Activated CD4-positive, alpha-beta T cell treated with anti-CD3 and anti-CD28 coated beads for 36 hours (primary cell): ENCODE measurements at regions not wholly inside any gene's neighbourhood (a gene's known extent, or its start where the extent isn't known, plus 50 kb on each side); places are given as distances from the start of the nearest gene placed in this dataset.

ENCODE experiments used
- ATAC-seq: fragments of 200-7000 bp; cut with Tn5 transposase; one replicate; pipeline ENCODE4 v1.10.0; 2021; ENCODE audit warnings: mild to moderate bottlenecking, moderate library complexity
- CTCF ChIA-PET: fragments of 350-600 bp; sonication (Branson Sonifier 250); formaldehyde crosslinking; loops from one replicate; lab custom pipeline; 2021; ENCODE audit warnings: antibody characterized with exemption; lab: Charles Lee
- POLR2A ChIA-PET: fragments of 350-600 bp; sonication (Branson Sonifier 250); formaldehyde crosslinking; loops from one replicate; lab custom pipeline; 2021; ENCODE audit warnings: antibody characterized with exemption, inconsistent platforms; lab: Charles Lee
- DNase-seq: peaks from one replicate; pipeline ENCODE4 v3.0.0-alpha.2; 2020
- H3K27ac Mint-ChIP-seq: one replicate; pipeline ENCODE4 v1.8.0; 2021; ENCODE audit warnings: mixed read lengths
- H3K27me3 Mint-ChIP-seq: one replicate; pipeline ENCODE4 v1.8.0; 2021; ENCODE audit warnings: mixed read lengths
- H3K36me3 Mint-ChIP-seq: one replicate; pipeline ENCODE4 v1.8.0; 2021; ENCODE audit warnings: low read depth, mixed read lengths
- H3K4me1 Mint-ChIP-seq: one replicate; pipeline ENCODE4 v1.8.0; 2021; ENCODE audit warnings: mixed read lengths
- H3K4me3 Mint-ChIP-seq: one replicate; pipeline ENCODE4 v1.8.0; 2021; ENCODE audit warnings: mild to moderate bottlenecking, moderate library complexity, mixed read lengths
- H3K9me3 Mint-ChIP-seq: one replicate; pipeline ENCODE4 v1.8.0; 2021; ENCODE audit warnings: low read depth, mixed read lengths
- intact Hi-C, 2 experiments: fragments of 100-400 bp; cut with DNase I in 1 of 2; cut with micrococcal nuclease in 1 of 2; formaldehyde crosslinking; loops; one replicate each; pipeline versions ENCODE4 v1.14.2 to v1.15.1; 2022 to 2024; cut with DNase I, micrococcal nuclease

DNA sequence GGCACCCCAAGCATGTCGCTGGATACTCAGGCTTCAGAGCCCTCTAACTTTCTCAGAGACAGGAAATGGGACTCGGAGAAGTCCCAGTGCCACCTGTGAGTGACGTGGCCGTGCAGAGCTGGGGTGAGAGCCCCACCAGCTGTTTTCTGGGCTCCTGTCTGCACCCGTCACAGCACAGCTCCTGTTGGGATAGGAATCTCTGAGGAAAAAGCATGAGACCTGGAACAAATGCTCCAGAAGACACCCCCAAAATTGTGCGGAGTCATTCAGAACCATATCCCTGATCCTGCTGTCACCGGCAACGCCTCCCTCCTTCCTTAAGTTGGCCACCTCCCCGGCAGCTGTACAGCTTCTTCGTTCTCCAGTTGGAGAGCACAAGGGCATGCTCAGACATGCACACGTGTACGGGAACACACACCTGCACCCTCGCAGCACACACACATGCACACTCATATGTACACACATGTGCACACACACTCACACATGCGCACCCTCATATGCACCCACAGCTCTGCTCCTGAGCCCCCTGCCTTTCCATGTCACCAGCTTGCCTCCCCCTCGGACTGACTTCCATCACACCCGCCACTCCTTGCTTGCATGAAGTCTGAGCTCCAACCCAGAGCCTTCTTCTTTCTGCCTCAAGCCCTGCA, 1430.0 kb downstream of the BRD1 start:
- POLR2A ChIA-PET: no interaction called here
- ATAC-seq: no peak
- H3K4me1 Mint-ChIP-seq: no peaks in the 10 kb centered on the region
- no peak overlapping the region for H3K4me3 Mint-ChIP-seq
- H3K36me3 Mint-ChIP-seq: no peaks in the 10 kb centered on the region
- peaks cover 5% of the 10 kb centered on the region for H3K27me3 Mint-ChIP-seq
- CTCF ChIA-PET: no interaction called here
- intact Hi-C loops: no loop called here
- H3K9me3 Mint-ChIP-seq: no peaks in the 10 kb centered on the region
- no peak overlapping the region for H3K27ac Mint-ChIP-seq
- no peak for DNase-seq

DNA sequence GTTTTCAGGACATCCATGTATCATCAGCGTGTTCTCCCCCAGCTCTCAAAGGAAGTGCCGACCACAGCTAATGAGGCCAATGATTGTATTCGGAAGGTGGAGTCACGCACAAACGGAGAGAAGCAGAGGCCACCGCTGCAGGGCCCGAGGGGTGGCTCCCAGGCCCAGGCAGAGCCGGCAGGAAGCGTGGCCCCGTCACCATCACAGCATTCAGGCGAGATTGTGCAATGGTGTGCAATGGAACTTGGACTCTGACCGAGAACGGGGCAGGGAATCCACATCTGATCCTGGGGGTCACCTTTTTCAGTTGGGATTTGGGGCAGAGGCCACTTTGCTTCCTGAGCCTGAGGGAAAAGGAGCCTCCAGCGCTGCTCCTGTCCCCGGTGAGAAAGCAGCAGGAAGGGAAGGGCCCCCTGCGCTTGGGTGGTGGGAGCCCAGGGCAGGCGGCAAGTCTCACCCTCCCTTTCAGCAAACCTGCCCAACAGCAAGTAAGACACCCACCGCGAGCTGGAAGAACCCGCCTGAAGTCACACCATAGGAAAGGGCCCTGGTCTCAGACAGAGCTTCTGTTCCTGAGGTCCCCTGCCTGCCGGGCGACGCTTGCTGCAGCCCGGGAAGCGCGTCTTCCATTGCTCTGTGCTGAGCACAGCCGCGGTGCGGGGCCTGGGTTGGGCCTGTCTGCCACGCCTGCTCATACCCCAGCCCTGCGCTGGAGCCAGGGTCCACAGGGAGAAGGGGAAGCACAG, 1430.7 kb downstream of the BRD1 start:
- Mint-ChIP-seq H3K9me3 (no peaks in the 10 kb centered on the region), H3K27me3 (peaks cover 5% of the 10 kb centered on the region), H3K27ac (no peak overlapping the region), H3K36me3 (no peaks in the 10 kb centered on the region), H3K4me3 (no peak overlapping the region), H3K4me1 (no peaks in the 10 kb centered on the region)
- ChIA-PET CTCF (no interaction called here), POLR2A (no interaction called here)
- DNase-seq (no peak), ATAC-seq (no peak)
- intact Hi-C loops: no loop called here

DNA sequence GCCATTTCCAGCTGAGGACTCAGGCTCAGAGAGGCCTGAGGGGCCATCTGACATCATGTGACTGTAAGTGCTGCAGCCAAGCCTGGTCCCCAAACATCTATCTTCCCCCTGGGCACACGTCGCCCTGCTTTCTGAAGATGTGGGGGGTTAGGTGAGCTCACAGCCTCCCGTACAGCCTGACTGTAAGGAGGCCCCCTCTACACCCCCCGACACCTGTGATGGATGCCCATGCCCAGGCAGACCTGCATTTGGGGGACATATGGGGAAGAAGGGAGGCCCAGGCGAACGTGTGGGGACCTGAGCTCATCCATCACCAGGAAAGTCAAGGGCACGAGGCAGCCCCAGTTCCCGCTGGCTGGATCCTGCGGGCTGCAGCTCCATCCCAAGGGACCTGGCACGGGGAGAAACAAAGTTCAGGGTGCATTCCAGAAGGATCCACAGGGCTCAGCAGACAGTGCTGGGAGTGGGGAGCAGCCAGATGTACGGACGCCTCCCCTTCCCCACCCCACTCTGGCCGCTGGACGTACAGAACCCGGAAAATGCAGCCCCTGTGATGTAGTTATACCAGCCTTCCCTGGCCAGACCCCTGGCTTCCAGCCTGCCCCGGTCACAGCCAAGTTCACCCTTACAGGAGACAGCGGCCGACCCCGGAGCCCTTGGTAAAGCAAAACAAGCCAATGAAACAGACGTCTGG, 1431.4 kb downstream of the BRD1 start:
- intact Hi-C loops: no loop called here
- Mint-ChIP-seq H3K27ac (no peak overlapping the region), H3K27me3 (peaks cover 5% of the 10 kb centered on the region), H3K4me3 (no peak overlapping the region), H3K9me3 (no peaks in the 10 kb centered on the region), H3K4me1 (no peaks in the 10 kb centered on the region), H3K36me3 (no peaks in the 10 kb centered on the region)
- DNase-seq (no peak), ATAC-seq (no peak)
- POLR2A ChIA-PET: no interaction called here
- CTCF ChIA-PET: interaction anchor here (0.5 kb wide), 1 partner anchor 369 kb away, joined by 4 read pairs; no protein-coding TSS in a partner anchor

DNA sequence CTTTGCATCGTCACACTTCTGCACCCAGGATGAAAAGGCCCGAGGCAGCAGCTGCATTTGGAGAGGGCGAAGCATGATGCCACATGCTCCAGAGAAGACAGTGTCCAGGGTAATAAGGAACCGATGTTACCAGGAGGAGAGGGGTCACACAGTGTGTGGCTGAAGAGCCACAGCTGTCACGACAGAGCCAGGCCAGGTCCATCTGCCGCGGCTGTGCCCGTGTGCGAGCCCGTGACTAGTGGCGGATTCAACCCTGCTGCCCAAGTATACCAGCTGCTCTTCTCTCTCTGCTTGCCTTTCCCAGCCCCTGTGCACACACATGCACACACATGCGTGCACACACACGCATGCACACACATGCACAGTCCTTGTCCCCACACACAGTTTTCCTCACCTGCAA, 1432.5 kb downstream of the BRD1 start:
- DNase-seq: no peak
- H3K36me3 Mint-ChIP-seq: no peaks in the 10 kb centered on the region
- no peak for ATAC-seq
- H3K9me3 Mint-ChIP-seq: no peaks in the 10 kb centered on the region
- intact Hi-C loops: no loop called here
- H3K4me1 Mint-ChIP-seq: no peaks in the 10 kb centered on the region
- peaks cover 5% of the 10 kb centered on the region for H3K27me3 Mint-ChIP-seq
- H3K27ac Mint-ChIP-seq: no peak overlapping the region
- ChIA-PET CTCF (no interaction called here), POLR2A (no interaction called here)
- no peak overlapping the region for H3K4me3 Mint-ChIP-seq

DNA sequence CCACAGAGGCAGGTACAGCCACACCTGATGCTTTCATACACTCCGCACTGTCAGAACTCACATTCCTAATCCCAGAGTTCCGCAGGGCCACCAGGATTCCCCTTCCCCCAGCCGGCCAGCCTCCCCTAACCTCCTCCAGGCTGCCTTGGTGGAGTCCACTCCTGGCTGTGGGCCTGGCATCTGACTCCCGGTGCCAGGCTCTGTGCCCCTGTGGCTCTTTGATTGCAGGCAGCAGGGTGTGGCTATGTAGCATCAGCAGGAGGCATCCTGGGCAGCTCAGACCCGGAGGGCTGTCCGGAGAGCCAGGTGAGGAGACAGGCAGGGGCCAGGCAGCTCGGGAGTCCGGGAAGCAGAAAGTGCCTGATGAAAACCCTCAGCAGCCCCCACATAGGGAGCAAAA, 1432.9 kb downstream of the BRD1 start:
- Mint-ChIP-seq H3K36me3 (no peaks in the 10 kb centered on the region), H3K27me3 (peaks cover 4% of the 10 kb centered on the region), H3K4me1 (no peaks in the 10 kb centered on the region), H3K9me3 (no peaks in the 10 kb centered on the region), H3K4me3 (no peak overlapping the region), H3K27ac (no peak overlapping the region)
- CTCF ChIA-PET: no interaction called here
- POLR2A ChIA-PET: no interaction called here
- no peak for ATAC-seq
- intact Hi-C loops: no loop called here
- no peak for DNase-seq

DNA sequence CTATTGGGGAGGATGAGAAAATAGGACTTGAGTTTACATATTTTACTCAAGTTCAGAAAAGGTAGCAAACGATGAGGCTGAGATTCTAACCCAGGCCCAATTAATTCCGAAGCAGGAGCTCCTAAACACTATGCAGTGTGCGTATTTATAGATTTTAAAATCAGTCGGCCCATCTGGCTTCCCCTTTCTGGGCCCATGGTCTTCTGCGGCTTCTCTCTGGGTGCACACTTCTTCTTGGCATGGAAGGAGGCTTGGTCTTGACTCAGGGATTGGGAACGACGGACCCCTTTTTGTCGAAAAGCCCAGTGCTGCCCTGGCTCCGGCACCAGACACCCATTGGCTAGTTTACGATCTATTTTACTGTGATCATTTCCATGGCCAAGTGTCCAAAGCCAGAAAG, 1433.8 kb downstream of the BRD1 start:
- Mint-ChIP-seq H3K36me3 (no peaks in the 10 kb centered on the region), H3K9me3 (no peaks in the 10 kb centered on the region), H3K27ac (no peak overlapping the region), H3K4me1 (no peaks in the 10 kb centered on the region), H3K27me3 (peaks cover 2% of the 10 kb centered on the region), H3K4me3 (no peak overlapping the region)
- DNase-seq (no peak), ATAC-seq (no peak)
- intact Hi-C loops: no loop called here
- ChIA-PET POLR2A (interaction anchor here (0.6 kb wide), 1 partner anchor 183 kb away, joined by 3 read pairs; no protein-coding TSS in a partner anchor), CTCF (no interaction called here)

DNA sequence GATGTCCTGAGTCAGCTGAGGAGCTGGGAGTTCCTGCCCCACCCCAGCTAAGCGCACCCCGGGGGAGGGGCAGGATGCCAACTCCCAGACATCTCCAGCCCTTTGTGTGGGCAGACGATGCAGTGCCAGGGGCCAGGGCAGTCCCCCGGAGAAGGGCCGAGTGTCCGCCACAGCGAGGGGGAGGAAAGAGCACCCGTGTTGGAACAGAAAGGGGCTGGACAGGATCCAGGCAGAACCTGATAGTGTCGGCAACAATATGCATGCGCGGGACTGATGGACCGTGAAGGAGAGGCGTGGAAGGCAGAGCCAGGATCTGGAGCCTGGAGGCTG, 1434.7 kb downstream of the BRD1 start:
- Mint-ChIP-seq H3K36me3 (no peaks in the 10 kb centered on the region), H3K4me3 (no peak overlapping the region), H3K27me3 (peaks cover 2% of the 10 kb centered on the region), H3K4me1 (no peaks in the 10 kb centered on the region), H3K27ac (no peak overlapping the region), H3K9me3 (no peaks in the 10 kb centered on the region)
- ATAC-seq (no peak), DNase-seq (no peak)
- CTCF ChIA-PET: no interaction called here
- POLR2A ChIA-PET: no interaction called here
- intact Hi-C loops: no loop called here

DNA sequence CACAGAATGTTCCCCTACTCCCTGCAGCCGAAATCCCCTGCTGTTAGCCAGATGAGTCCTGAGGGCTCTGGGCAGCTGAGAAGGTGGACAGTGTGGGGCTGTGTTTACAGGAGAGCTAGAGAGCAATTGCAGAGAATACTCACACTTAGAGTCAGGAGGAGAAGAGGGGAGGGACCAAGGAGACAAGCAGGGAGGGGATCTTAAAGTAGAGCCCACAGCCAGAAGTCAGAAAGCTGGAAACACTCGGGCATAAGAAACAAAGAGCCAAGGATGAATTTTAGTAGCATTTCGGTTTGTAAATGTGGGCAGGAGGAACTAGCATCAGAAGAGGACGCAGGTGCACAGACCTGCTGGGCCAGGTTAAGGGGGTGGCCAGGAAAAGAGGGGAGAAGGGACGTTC, 1435.9 kb downstream of the BRD1 start:
- H3K27me3 Mint-ChIP-seq: peaks cover 2% of the 10 kb centered on the region
- H3K4me1 Mint-ChIP-seq: no peaks in the 10 kb centered on the region
- no peak overlapping the region for H3K4me3 Mint-ChIP-seq
- intact Hi-C loops: no loop called here
- DNase-seq: no peak
- no peak for ATAC-seq
- peaks cover 2% of the 10 kb centered on the region for H3K9me3 Mint-ChIP-seq
- CTCF ChIA-PET: no interaction called here
- H3K27ac Mint-ChIP-seq: no peak overlapping the region
- POLR2A ChIA-PET: no interaction called here
- no peaks in the 10 kb centered on the region for H3K36me3 Mint-ChIP-seq

DNA sequence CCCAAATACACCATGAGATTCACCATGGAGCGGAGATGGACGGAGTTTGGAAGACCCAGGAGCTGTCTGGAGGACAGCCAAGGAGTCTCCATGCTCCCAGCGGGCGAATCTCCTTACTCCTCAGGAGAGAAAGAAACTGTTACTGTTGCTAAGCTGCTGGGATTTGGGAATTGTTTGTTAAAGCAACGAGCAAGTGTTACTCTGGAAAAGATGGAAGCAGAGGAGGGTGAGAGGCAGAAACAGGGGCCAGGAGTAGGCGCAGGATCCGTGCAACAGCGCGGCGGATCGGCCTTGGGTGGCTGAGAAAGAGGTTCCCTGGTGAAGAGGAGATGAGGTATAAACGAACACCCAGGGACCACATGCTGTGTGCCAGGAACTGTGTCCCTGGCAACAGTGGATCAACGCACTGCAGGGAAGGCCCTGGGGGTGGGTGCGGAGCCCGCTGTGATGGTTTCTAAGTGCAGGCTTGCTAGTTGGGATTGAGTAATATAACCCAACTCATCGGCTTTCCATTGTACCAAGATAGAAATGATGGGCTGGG, 1436.4 kb downstream of the BRD1 start:
- DNase-seq (no peak), ATAC-seq (no peak)
- Mint-ChIP-seq H3K4me1 (no peaks in the 10 kb centered on the region), H3K9me3 (peaks cover 2% of the 10 kb centered on the region), H3K4me3 (no peak overlapping the region), H3K27ac (no peak overlapping the region), H3K36me3 (no peaks in the 10 kb centered on the region), H3K27me3 (peaks cover 2% of the 10 kb centered on the region)
- CTCF ChIA-PET: no interaction called here
- POLR2A ChIA-PET: no interaction called here
- intact Hi-C loops: no loop called here

DNA sequence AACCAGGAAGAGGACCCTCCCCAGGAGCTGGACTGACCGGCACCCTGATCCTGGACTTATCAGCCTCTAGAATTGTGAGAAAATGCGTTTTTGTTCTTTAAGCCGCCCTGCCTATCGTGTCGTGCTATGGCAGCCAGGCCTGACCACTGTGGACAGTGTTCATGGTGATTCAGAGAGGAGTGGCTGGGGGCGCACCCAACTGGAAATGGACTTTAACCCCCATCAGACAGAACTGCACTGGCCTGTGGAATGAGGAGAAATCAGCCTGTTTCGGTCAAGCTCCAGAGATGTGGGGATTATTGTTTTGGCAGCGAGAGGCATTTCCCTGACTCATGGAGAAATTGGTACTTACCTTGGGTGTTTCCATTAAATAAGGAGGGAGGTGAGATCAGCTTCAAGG, 1437.8 kb downstream of the BRD1 start:
- no peaks in the 10 kb centered on the region for H3K4me1 Mint-ChIP-seq
- H3K27me3 Mint-ChIP-seq: peaks cover 2% of the 10 kb centered on the region
- H3K9me3 Mint-ChIP-seq: peaks cover 7% of the 10 kb centered on the region
- no peak overlapping the region for H3K27ac Mint-ChIP-seq
- DNase-seq (no peak), ATAC-seq (no peak)
- ChIA-PET CTCF (no interaction called here), POLR2A (no interaction called here)
- H3K4me3 Mint-ChIP-seq: no peak overlapping the region
- no peaks in the 10 kb centered on the region for H3K36me3 Mint-ChIP-seq
- intact Hi-C loops: no loop called here

DNA sequence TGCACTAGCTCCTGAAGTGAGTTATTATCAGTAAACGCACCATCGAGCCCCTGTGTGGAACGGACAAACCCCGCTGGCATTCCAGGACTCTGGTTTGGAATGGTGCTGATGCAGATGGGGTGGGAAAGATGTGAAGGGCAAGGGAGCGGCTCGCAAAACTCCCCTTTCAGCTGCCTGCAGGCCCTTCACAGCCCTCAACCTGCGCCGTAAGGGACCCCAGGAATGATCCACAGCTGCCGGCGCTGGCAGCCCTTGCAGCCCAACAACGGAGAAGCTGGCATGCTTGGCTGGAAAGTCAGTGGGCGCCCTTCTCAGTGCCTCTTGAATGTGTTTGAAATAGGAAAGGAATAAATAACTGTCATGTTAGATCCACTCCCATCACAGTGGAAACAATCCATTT, 1445.5 kb downstream of the BRD1 start:
- Mint-ChIP-seq H3K4me3 (no peak overlapping the region), H3K27ac (no peak overlapping the region), H3K27me3 (peaks cover 4% of the 10 kb centered on the region), H3K9me3 (peaks cover 14% of the 10 kb centered on the region), H3K4me1 (no peaks in the 10 kb centered on the region), H3K36me3 (no peaks in the 10 kb centered on the region)
- CTCF ChIA-PET: no interaction called here
- intact Hi-C loops: no loop called here
- DNase-seq: no peak
- POLR2A ChIA-PET: interaction anchor here (0.7 kb wide), 1 partner anchor 22 kb away, joined by 3 read pairs; no protein-coding TSS in a partner anchor
- ATAC-seq: no peak
